SK-N-SH treated with all-trans-retinoic acid at 6 μM for 48 hours (cell line): ENCODE measurements at regions not wholly inside any gene's neighbourhood (a gene's known extent, or its start where the extent isn't known, plus 50 kb on each side); places are given as distances from the start of the nearest gene placed in this dataset.

Source experiments
- ATAC-seq: fragments of 200-7000 bp; cut with Tn5 transposase; 3 replicates; pipeline ENCODE4 v1.9.1; 2020; ENCODE audit warnings: mild to moderate bottlenecking, moderate library complexity
- ARNTL ChIP-seq: fragments of 450-650 bp; formaldehyde crosslinking; IDR thresholded peaks from 2 replicates; pipeline ENCODE4 v1.5.0; 2020; ENCODE audit warnings: low read depth, mild to moderate bottlenecking, moderate library complexity, borderline replicate concordance
- CREB5 ChIP-seq: fragments of 250-450 bp; sonication (Bioruptor Pico); IDR thresholded peaks from 2 replicates; pipeline ENCODE4 v1.5.1; 2020; ENCODE audit warnings: low read depth, mild to moderate bottlenecking, moderate library complexity
- CSDC2 ChIP-seq: fragments of 250-450 bp; sonication (Bioruptor Pico); IDR thresholded peaks from 2 replicates; pipeline ENCODE4 v1.5.0; 2020; ENCODE audit warnings: mild to moderate bottlenecking, moderate library complexity
- CSRNP3 ChIP-seq: fragments of 250-450 bp; sonication (Bioruptor Pico); IDR thresholded peaks from 2 replicates; pipeline ENCODE4 v1.5.1; 2021; ENCODE audit warnings: mild to moderate bottlenecking, moderate library complexity
- ESRRG ChIP-seq: fragments of 250-450 bp; sonication (Bioruptor Pico); IDR thresholded peaks from 2 replicates; pipeline ENCODE4 v1.6.1; 2021; ENCODE audit warnings: mild to moderate bottlenecking
- GLIS3 ChIP-seq: fragments of 250-450 bp; sonication (Bioruptor Pico); IDR thresholded peaks from 2 replicates; pipeline ENCODE4 v1.5.0; 2020; ENCODE audit warnings: mild to moderate bottlenecking, moderate library complexity
- ISL1 ChIP-seq: fragments of 250-450 bp; sonication (Bioruptor Pico); IDR thresholded peaks from 2 replicates; pipeline ENCODE4 v2.1.2; 2022; ENCODE audit warnings: mild to moderate bottlenecking, moderate library complexity
- OSR1 ChIP-seq: fragments of 250-450 bp; sonication (Bioruptor Pico); IDR thresholded peaks from 2 replicates; pipeline ENCODE4 v1.8.0; 2022; ENCODE audit warnings: moderate library complexity, mild to moderate bottlenecking, inconsistent platforms
- PATZ1 ChIP-seq: fragments of 250-450 bp; sonication (Bioruptor Pico); IDR thresholded peaks from 2 replicates; pipeline ENCODE4 v1.8.0; 2020; ENCODE audit warnings: mild to moderate bottlenecking, moderate library complexity, borderline replicate concordance
- POU6F1 ChIP-seq: fragments of 250-450 bp; sonication (Bioruptor Pico); IDR thresholded peaks from 2 replicates; pipeline ENCODE4 v1.8.0; 2021; ENCODE audit warnings: low read depth, mild to moderate bottlenecking, moderate library complexity, borderline replicate concordance
- PPARA ChIP-seq: fragments of 250-450 bp; sonication (Bioruptor Pico); IDR thresholded peaks from 2 replicates; pipeline ENCODE4 v1.5.0; 2020; ENCODE audit warnings: mild to moderate bottlenecking, borderline replicate concordance
- RARB ChIP-seq: fragments of 250-450 bp; sonication (Bioruptor Pico); IDR thresholded peaks from 2 replicates; pipeline ENCODE4 v1.8.0; 2021; ENCODE audit warnings: mild to moderate bottlenecking, moderate library complexity
- SNAI2 ChIP-seq: fragments of 250-450 bp; sonication (Bioruptor Pico); IDR thresholded peaks from 2 replicates; pipeline ENCODE4 v1.5.0; 2020; ENCODE audit warnings: mild to moderate bottlenecking, moderate library complexity
- TCF4 ChIP-seq: fragments of 250-450 bp; sonication (Bioruptor Pico); IDR thresholded peaks from 2 replicates; pipeline ENCODE4 v1.8.0; 2021; ENCODE audit warnings: mild to moderate bottlenecking, moderate library complexity, borderline replicate concordance
- TOX ChIP-seq: fragments of 250-450 bp; sonication (Bioruptor Pico); IDR thresholded peaks from 2 replicates; pipeline ENCODE4 v1.8.0; 2021; ENCODE audit warnings: mild to moderate bottlenecking, moderate library complexity, borderline replicate concordance
- ZFP30 ChIP-seq: fragments of 450-650 bp; formaldehyde crosslinking; IDR thresholded peaks from 2 replicates; pipeline ENCODE4 v1.5.0; 2022; ENCODE audit warnings: mild to moderate bottlenecking, moderate library complexity
- ZNF565 ChIP-seq: fragments of 450-650 bp; formaldehyde crosslinking; conservative IDR thresholded peaks from 2 replicates; pipeline ENCODE4 v1.5.0; 2020; ENCODE audit warnings: low read depth, mild to moderate bottlenecking, moderate library complexity
- ZNF8 ChIP-seq: fragments of 450-650 bp; formaldehyde crosslinking; IDR thresholded peaks from 2 replicates; pipeline ENCODE4 v1.5.0; 2020; ENCODE audit warnings: mild to moderate bottlenecking, moderate library complexity
- TF ChIP-seq, protein P1 (sequence below): fragments of 250-450 bp; sonication (Bioruptor Pico); IDR thresholded peaks from 2 replicates; pipeline ENCODE4 v1.5.0; 2020; ENCODE audit warnings: mild to moderate bottlenecking, moderate library complexity

- TF ChIP-seq PATZ1 = no peak
- TF ChIP-seq PPARA = no peak
- no peak for TF ChIP-seq OSR1
- TF ChIP-seq, protein P1, sequence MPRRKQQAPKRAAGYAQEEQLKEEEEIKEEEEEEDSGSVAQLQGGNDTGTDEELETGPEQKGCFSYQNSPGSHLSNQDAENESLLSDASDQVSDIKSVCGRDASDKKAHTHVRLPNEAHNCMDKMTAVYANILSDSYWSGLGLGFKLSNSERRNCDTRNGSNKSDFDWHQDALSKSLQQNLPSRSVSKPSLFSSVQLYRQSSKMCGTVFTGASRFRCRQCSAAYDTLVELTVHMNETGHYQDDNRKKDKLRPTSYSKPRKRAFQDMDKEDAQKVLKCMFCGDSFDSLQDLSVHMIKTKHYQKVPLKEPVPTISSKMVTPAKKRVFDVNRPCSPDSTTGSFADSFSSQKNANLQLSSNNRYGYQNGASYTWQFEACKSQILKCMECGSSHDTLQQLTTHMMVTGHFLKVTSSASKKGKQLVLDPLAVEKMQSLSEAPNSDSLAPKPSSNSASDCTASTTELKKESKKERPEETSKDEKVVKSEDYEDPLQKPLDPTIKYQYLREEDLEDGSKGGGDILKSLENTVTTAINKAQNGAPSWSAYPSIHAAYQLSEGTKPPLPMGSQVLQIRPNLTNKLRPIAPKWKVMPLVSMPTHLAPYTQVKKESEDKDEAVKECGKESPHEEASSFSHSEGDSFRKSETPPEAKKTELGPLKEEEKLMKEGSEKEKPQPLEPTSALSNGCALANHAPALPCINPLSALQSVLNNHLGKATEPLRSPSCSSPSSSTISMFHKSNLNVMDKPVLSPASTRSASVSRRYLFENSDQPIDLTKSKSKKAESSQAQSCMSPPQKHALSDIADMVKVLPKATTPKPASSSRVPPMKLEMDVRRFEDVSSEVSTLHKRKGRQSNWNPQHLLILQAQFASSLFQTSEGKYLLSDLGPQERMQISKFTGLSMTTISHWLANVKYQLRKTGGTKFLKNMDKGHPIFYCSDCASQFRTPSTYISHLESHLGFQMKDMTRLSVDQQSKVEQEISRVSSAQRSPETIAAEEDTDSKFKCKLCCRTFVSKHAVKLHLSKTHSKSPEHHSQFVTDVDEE (CRISPR knock-in tag) = no peak
- no peak for TF ChIP-seq ARNTL (CRISPR knock-in tag)
Measured at GRCh38 chr14:65219353-65219752, 117.0 kb upstream of the MAX start (continued).

- peak; percentile 83 for ATAC-seq
- TF ChIP-seq ISL1 (no peak), ZNF8 (no peak), ZFP30 (CRISPR knock-in tag) (no peak), POU6F1 (CRISPR knock-in tag) (no peak), TOX (CRISPR knock-in tag) (no peak), CSRNP3 (CRISPR knock-in tag) (no peak), ZNF565 (CRISPR knock-in tag) (no peak), RARB (CRISPR knock-in tag) (no peak), PPARA (no peak), ESRRG (no peak), CSDC2 (CRISPR knock-in tag) (no peak), PATZ1 (no peak), TCF4 (CRISPR knock-in tag) (no peak), OSR1 (no peak), CREB5 (CRISPR knock-in tag) (no peak), SNAI2 (CRISPR knock-in tag) (no peak), GLIS3 (CRISPR knock-in tag) (no peak)
- TF ChIP-seq, protein P1 (CRISPR knock-in tag) = no peak
Measured at GRCh38 chr14:65222440-65222858, 120.1 kb upstream of the MAX start.
